HG02642 (cell line): ENCODE measurements at regions not wholly inside any gene's neighbourhood (a gene's known extent, or its start where the extent isn't known, plus 50 kb on each side); places are given as distances from the start of the nearest gene placed in this dataset.

ENCODE experiments used
- ATAC-seq: cut with Tn5 transposase; IDR thresholded peaks from one replicate; pipeline ENCODE4 v1.9.1; 2021; ENCODE audit warnings: mild to moderate bottlenecking; ENCODE audit not compliant: unreplicated experiment, poor library complexity

DNA sequence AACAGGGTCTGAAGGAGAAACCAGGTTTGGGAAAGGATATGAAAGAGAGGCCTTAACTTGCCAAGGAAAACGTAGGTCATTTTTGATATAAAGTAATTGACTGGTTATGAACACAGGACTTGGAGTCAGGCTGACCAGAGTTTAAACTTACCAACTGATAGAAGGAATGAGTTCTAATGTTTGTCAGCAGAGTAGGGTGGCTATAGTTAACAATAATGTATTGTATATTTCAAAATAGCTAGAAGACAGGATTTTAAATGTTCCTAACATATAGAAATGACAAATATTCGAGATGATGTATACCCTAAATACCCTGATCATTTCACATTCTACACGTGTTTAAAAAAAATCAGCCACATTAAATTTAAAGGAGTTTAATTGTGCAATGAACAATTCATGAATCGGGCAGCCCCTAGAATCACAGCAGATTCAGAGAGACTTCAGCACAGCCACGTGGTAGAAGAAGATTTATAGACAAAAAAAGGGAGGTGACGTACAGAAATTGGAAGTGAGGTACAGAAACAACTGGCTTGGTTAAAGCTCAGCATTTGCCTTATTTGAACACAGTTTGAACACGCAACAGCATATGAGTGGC, 52.5 kb upstream of the PLEKHG7 start:
- ATAC-seq = no peak

DNA sequence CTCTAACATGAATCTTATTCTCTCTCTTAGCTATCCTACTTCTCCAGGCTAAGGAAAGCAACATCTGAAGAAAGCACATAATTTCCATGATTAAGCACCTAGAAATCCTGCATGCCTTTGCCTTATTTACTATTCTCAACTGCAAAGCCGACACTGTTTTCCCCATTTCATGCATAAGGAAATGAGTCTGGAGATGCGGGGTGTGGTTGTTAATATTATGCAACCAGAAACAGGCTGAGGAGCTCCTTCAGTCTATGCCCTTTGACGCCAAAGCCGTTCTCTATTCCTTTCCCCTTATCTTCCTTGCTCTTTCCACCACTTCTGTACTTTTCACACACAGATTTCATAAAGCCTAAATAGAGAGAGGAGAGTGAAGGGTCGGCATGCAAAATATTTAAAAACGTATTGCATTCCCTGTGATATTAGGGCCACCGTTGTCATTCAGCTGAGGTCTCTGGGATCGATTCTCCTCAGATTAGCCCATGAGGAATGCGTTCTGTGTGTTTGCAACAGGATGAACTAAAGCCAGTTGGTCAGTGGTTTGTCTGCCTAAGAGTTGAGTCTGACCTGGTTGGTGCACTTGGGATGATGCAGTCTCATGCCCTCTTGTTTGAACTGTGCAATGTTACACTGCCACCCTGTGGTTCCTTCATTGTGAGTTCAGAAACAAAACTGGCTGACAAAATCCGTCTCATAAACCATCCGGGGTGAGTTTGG, 53.1 kb upstream of the PLEKHG7 start:
- peak; percentile 89 for ATAC-seq

DNA sequence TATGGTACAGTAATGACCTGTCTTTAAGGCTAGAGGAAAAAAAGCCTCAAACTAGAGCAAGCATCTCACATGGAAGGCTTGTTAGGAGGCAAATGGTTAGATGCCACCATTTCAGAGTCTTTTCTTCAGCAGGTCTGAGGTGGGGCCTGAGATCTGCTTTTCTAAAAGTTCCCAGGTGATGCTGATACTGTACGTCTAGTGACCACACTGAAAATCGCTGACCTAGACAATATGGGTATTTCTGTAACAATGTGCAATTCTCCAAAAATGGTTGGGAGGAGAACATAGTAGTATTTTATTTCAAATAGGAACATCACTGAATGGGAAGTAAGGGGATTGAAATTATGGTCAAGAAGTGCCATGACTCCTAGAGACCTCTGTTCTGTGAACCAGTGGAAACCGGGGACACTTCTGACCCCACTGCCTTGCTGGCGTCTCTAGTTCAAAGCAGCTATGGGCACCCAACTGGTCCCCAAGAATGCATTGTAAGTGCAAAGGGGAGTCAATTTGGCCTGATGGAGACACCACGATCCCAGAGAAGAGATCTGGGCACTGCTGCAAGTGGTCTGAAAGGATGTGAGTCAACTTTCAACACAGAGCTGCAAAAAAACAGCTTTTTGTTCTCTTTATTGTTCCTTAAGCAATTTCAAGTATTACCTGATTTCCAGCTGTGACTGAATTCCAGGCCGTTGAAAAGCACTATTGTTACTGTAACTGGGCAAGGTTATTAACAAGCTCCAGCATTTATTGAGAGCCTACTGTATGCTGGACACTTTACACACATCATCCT, 54.4 kb upstream of the PLEKHG7 start:
- ATAC-seq = no peak

DNA sequence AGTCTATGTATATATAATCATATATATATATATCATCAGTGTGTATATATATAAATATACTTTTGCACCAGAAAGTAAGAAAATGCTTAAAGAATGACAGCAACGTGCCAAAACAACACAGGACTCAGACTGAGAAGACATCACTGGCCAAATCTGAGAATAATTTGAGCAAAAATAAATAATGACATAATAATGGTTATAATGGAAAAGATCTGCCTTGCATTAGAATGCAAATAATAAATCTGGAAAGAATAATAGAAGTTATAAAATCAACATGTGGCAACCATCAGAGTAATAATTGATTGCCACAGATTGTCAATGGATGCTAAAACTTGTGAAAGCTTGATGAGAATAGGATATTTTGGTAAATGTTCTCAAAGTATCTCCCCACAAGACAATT, 61.5 kb upstream of the PLEKHG7 start:
- ATAC-seq = no peak

DNA sequence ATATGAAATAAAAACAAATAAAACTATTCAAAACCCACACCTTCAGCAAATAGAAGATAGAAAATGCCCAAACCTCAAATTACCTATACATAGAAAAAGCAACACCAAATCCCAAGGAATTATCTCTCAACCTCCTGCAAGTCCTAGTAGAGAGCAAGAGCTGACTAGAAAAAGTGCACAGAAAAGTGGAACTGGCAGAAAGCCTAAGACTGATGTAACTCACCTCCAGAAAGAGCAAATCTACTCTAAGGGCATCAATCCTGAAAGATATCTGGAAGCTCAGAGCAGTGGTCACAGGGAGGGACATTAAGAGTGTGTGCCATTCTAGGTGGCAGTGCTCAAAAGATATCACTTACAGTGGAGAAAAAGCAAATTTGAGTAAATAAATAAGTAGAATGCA, 62.1 kb upstream of the PLEKHG7 start:
- no peak for ATAC-seq

DNA sequence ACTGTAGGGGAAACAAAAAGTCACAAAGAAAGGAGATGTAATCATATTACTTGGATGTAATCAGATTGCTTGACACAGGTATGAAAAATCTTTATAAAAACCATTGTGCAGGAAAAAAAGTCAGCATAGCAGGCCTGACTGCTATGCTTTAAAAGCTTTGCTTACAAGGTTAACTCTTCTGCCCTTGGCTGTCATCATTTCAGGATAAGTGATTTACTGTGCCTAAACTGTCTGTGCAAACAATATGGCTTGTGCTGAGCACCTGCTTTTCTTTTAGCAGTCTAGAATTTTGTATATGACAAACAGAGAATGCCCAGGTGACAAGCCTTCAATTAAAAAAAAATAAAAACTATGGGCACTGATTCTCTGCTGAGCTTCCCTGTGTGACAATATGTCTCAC, 63.8 kb upstream of the PLEKHG7 start:
- ATAC-seq = no peak

DNA sequence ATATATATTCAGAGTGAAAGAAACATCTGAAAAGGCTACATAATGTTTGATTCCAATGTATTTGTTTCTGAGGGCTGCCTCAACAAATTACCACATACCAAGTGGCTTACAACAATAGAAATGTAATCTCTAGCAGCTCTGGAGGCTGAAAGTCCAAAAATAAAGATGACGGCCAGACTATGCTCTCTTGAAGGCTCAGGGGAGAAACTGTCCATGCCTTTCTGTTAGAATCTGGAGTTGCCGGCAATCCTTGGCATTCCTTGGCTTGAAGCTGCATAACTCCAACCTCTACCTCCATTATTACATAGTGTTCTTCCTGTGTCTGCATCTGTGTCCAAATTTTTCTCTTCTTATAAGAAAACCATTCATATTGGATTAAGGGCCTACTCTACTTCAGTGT, 68.1 kb upstream of the PLEKHG7 start:
- no peak for ATAC-seq

DNA sequence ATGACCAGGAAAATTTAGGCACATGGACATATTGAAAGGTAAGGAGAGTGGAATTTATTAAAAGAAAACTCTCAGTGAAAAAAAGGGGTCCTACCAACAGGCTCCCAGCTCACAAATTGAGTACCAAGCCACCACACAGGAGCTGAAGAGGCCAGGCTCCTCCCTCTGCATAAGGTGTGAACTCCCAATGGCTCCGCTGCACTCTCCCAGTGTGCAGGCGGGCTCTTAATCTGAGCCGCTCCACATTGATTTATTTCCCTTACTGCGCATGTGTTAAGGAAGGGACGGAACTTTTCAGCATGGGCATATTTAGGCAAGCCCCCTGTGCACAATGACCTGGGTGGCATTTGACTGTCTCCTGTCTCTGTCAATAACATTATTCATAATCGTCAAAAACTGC, 68.6 kb upstream of the PLEKHG7 start:
- no peak for ATAC-seq

DNA sequence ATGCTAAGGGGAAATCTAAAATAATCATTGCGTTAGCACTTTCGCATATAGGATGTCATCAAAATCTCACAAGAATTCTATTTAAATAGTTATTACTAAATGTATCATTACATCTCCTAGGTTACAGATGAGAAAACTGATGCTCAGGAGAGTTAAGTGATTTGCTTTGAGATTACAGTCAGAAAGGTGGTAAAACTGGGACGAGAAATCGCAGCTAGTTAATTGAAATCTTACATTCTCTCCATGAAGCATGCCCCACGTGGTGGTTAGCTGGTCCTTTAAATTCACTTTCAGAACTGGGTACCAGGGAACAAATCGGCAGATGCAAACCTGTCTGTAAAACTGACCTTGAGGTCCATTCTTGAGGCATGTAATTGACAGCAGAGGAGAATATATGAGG, 71.8 kb upstream of the PLEKHG7 start:
- no peak for ATAC-seq

DNA sequence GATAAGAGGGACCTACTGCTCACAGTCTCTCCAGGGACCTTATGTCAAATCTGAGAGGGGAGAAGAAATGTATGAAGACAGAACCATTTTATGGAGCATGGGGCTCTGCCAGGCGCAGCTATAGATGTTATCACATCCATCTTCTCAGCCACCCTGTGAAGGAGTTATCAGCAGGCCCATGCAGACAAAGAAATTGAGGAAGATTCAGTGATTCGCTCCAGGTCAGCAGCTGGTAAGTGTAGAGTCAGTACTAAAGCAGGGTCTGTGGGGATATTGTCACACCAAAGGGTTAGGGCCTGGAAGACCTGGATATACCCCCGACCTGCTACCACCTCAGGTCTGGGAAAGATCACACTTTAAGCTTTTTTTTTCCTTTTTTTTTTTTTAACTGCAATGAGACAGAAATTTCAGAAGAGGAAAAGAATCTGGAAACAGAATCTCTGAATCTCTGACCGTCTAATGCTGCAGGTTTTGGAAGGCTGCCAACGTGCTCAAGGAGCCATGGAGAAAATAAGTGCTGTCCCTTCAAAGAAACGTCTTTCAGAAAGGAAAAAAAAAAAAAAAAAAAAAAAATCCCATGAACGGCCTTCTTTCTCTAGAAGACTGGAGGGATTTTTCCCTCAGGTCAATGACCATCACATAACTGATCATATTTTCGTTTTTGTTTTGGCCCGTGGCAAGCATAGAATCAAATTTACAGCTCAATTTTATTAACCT, 73.3 kb upstream of the PLEKHG7 start:
- ATAC-seq = no peak

DNA sequence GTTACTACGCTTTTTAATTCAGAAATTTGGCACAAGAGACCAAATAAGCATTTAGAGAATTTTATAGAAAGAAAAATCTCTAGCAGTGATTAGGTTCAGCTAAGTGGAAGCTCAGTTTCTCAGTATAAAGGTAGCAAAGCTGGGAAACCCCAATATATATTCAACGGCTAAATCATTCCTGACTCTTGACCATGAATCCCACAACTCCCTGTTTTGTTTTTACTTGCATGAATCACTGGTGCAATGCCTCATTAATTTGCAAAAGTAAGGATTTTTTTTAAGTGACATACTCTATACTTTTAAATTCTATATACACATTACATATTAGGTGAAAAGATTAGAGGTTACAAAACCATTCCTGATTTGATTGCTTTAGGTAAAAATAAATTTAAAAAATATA, 74.3 kb upstream of the PLEKHG7 start:
- no peak for ATAC-seq

DNA sequence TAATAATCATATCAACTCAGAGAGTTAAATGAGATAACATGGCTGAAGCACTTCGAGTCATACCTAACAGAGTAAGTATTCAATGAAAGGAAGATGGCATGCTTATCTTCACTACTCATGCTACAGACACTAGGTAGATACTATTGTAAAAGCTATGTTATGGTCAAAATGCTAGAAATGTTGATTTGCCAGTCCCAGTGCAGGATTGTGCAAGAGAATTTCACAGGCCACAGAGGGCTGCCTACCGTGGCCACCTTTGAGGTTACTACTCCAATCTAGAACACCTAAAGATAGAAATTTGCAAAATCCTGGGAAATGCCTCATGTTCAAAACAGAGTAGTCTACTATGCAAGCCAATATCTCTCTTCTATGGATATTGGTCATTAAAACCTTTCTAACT, 75.3 kb upstream of the PLEKHG7 start:
- ATAC-seq = no peak

DNA sequence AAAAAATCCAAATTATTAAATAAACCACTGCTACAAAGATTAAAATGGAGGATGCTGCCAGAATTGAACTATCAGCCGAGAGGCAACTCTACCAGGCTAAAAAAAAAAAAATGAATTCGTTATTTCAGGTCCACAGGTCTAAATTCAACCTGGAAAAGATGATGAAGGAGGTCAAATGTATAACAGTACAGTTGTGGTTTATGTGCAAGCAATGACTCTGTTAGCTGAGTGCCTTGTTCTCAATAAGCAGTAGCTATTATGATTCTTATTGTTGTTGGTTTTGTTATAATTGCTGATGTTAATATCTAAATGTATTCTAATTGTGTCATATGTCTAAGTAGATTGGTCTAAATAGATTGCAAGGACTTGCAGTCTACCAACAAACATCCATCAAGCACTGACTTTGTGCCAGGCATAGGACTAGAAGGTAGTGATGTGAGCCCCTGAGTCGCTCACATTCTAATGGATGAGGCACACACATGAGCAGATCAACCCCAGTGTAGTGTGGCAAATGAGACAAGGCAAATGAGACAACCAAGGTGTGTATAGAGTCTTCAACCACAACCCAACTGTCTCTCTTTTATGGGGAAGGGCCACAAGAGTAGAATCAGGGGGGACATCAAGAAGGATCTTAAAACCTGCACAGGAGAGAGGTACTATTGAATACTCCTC, 77.0 kb upstream of the PLEKHG7 start:
- ATAC-seq = no peak

DNA sequence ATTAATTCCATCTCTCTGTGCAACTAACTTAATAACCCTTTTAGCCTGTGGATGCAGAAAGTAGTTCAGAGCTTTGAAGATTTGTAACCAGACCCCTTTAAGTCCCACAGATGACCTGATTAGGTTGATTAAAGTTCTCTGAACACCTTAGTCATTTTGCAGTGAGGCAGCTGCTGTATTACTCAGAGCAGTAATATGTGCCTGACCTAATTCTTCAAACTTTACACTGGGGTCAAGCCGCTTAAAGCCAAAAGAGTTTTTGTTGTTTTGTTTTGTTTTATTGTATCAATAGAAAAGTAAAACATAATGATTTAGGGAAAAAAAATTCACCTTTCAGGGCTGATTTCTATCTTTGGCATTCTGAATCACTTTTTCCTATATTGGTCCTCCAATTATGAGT, 78.6 kb upstream of the PLEKHG7 start:
- ATAC-seq = no peak

DNA sequence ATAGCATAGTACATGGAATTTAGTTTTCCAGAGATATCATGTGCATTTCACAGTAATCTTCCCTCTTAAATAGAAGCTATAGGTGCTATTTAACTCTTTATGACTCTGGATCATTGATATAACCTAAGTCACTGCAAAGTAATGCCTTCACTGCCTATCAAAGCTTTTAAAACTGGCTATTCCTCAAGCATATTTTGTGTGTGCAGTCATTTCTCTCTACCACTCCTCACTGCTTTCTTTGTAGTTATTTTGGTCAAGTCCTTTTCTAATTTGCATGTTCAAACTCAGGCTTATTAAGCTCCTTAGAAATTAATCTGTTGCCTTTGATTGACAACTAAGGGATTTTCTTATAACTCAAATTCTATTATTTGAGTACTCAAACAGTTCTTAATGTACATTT, 79.4 kb upstream of the PLEKHG7 start:
- ATAC-seq = no peak

DNA sequence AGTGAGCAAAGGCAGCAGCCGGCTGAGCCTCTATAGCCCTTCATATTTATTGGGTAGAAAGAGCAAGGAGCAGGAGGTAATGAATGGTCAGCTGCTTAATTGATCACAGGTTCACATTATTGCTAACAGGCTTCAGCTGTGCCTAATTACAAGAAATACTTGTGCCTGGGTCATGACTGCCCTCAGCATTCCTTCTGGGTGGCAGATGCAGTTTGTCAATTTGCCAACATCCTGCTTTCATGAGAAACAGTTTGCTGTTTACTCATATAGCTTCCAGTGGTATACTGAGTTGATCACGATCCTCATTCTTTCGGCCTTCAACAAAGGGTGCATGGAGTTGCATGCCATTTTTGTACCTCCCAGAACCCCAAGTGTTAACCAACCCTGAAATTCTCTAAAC, 81.0 kb upstream of the PLEKHG7 start:
- no peak for ATAC-seq

DNA sequence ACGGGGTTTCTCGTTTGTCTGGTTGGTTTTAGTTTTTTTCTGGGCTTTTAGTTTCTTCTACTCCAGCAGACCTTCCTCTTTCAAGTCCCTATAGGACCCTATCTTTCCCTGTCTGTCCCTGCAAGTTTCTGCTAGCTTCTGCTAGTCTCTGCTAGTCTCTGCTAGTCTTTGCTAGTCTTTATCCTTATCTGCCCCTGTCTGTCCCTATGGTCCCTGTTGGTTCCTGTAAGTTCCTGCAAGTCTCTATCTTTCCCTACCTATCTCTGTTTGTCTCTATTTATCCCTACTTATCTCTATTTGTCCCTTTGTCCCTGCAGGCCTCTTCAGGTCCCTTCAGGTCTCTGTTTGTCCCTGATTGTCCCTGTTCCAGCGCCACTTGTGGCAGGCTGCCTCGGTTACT, 81.5 kb upstream of the PLEKHG7 start:
- no peak for ATAC-seq

DNA sequence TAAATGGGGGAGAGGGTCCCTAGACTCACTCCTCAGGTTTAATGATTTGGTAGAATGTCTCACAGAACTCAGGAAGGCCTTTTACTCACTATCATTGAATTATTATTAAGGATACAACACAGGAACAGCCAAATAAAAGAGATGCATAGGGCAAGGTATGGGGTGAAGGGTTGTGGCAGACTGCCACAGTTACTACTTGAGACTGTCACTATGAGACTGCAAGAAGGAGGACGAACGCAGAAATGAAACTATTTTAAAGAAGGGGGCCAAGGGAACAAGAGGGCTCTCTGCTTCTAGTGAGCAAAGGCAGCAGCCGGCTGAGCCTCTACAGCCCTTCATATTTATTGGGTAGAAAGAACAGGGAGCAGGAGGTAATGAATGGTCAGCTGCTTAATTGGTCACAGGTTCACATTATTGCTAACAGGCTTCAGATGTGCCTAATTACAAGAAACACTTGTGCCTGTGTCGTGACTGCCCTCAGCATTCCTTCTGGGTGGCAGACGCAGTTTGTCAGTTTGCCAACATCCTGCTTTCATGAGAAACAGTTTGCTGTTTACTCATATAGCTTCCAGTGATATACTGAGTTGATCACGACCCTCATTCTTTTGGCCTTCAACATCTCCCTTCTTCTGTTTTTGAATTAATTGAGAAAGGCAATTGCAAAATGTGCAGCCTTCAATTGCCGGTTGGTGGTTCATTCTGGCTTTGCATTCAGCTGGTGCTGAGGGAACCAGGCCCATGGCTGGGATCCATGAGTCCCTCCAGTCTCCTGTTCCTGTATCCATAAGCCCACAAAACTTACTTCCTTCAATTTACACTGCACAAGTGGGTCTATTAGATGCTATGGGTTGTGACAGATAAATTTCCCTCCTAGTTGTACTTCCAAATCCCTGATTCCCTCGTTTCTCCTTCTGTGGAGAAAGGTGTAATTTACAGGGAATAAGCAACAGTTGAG, 82.8 kb upstream of the PLEKHG7 start:
- ATAC-seq = no peak

DNA sequence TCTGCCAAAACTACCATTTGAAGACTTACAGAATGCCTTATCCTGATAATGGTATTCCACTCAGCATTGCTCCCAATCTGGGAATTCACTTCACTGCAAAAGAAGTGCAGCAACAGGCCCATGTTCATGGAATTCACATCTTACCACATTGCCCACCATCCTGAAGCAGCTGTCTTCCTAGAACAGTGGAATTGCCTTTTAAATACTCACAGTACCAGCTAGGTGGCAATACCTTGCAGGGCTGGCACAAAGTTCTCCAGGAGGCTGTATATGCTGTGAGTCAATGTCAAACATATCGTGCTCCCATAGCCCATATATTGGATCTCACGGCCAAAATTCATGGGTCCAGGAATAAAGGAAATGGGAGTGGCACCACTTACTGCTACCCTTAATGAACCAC, 83.8 kb upstream of the PLEKHG7 start:
- no peak for ATAC-seq
